CD4-positive, alpha-beta T cell treated with Interleukin-12 subunit alpha and Interleukin-12 subunit beta, for 1 hour (primary cell): ENCODE measurements at regions not wholly inside any gene's neighbourhood (a gene's known extent, or its start where the extent isn't known, plus 50 kb on each side); places are given as distances from the start of the nearest gene placed in this dataset.

Experiments used
- DNase-seq: peaks from one replicate; pipeline ENCODE4 v3.0.0-alpha.2; 2020

- DNase-seq, result no peak
Measured at GRCh38 chr16:48930951-48931553, 321.1 kb upstream of the N4BP1 start.

DNA sequence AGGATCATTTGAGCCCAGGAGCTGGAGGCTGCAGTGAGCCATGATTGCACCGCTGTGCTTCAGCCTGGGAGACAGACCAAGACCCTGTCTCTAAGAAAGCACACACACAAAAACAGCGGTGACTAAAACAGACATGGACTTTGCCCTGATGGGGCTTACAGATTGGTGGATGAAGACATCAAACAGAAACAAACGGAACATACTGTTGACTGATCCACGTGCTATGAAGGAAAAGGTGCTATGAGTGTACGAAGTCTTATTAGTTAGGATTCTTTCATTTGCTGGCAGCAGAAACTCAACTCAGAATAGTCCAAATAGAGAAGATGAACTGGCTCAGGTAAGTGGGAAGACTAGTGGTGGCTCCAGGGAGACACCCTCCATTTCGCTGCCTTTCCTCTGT is 309.8 kb upstream of the N4BP1 start:
- DNase-seq, result no peak

- no peak for DNase-seq
Measured at GRCh38 chr16:48918520-48919258, 308.7 kb upstream of the N4BP1 start.

GRCh38 chr16:48916566-48916965 is 306.6 kb upstream of the N4BP1 start:
- DNase-seq, result no peak

DNA sequence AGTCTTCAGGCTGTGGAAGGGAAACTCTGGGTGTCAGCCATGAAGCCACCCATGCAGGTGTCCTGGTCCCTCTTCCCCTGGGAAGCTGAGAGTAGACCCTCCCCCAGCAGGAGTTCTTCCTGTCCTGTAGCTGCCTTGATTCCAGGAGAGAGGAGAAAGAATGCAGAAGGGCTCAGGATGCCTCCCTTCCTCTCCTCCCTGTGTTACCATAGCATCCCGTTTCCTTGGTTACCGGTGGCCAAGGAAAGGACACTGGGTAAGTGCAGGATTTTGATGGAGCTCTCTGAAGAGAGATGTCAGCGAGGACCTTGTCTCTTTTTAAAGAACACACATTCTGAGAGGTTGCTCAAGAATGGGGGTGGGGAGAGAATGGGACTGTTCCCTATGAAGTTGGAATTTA is 304.1 kb upstream of the N4BP1 start:
- no peak for DNase-seq

GRCh38 chr16:48913384-48913783 is 303.4 kb upstream of the N4BP1 start:
- DNase-seq, result no peak

DNA sequence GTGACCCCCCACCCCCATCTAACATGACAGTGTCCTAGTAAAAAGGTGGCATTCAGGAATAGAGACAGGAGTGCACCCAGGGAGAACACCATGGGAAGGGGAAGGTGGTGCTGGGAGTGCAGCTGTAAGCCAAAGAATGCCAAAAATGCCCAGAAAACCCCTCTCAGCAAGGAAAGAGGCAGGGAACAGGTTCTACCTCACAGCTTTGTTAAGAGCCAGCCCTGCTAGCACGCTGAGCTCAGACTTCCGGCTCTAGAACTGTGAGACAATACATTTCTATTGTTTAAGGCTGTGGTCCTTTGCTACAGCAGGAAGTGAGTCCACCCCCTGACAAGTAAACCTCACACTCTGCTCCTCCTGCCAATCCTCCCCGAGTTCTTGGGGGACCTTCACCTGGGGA is 302.4 kb upstream of the N4BP1 start:
- no peak for DNase-seq

GRCh38 chr16:48911700-48912099 is 301.7 kb upstream of the N4BP1 start:
- DNase-seq, result no peak

- DNase-seq, result no peak
Measured at GRCh38 chr16:48910214-48910613, 300.2 kb upstream of the N4BP1 start.

DNA sequence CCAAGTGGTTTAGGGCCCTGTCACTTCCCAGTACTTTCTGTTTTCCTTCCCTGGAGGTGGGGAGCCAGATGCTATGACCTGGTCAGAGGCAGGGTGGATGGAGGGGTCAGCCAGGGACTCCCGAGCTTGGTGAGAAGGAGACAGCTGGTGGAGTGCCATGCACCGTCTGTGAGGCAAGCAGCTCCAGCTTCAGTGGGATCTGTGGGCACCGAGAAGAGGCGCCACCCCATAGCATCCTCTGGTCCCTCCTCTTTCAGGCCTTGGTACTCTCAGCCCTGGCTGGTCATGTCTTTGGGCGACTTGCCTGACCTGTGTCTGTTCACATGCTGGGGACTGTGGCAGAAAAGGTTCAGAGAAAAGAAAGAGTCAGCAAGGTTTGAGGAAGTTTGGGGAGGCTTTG is 299.3 kb upstream of the N4BP1 start:
- DNase-seq, result no peak

- no peak for DNase-seq
Measured at GRCh38 chr16:48907906-48908634, 298.1 kb upstream of the N4BP1 start.

- no peak for DNase-seq
Measured at GRCh38 chr16:48905632-48906505, 295.9 kb upstream of the N4BP1 start.

DNA sequence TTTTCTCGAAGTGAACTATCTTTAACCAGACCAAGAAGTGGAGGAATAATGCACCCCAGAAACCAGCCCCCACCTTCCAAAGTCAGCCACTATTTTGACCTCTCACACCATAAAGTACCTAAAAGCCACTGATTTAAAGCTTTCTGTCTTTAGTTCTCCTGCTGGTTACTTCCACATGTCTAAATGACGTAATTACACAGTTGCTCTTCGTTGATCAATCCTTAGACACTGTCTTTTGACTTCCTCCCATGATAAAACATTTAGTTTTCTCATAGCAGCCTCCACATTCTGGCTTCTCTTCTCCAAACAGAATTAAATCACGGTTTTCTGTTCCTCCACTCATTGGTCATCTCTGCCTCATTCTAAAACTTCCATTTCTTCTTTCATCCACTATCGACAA is 294.4 kb upstream of the N4BP1 start:
- DNase-seq, result no peak

- no peak for DNase-seq
Measured at GRCh38 chr16:48903039-48903438, 293.1 kb upstream of the N4BP1 start.

DNA sequence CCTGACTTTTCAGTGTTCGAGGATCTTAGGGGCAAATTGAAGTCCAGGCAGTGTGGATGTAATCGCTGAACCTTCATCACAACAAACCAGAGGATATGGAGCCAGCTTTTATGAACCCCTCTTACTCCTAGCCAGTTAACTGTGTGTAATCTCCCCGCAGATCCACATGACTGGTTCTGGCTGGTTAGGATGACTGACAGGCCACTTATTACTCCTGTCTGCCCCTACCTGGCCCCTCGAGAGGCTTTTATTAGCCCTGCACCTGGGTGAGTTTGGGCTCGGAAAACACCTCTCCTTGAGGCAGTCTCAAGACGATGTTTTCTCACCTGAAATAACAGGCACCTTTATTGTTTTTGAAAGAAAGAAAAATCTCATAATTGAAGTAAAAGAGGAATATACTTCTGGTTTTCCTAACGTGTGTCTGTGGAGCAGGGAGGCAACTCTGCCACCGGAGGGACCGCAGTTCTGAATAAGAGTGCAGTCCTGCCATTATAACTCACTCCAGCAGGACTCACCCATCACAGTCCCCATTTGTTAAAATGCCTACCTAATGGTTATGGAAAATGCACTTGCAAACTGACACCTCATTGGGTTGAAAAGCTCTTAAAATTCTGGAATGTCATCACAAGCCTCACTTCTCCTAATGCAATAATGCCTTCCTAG is 291.9 kb upstream of the N4BP1 start:
- DNase-seq, result no peak

DNA sequence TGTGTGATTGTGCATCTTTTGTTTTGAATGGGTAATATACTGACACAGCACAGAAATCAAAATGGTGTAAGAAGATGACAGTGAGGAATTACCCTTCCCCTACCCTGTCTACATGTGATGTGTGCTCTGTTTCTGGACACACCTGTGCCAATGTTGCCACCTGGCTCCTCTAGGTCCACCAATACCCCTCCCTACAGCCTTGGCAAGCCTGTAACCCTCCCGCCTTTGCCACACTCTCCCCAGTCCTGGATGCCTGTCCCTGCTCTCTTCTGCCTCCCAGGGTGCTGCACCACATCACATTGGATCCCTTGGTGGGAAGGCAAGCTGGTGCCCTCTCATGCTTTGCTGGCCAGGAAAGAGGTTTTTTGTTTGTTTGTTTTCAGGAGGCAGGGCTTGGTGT is 289.5 kb upstream of the N4BP1 start:
- DNase-seq, result no peak

GRCh38 chr16:48897698-48898205 is 287.8 kb upstream of the N4BP1 start:
- no peak for DNase-seq

GRCh38 chr16:48895142-48895541 is 285.2 kb upstream of the N4BP1 start:
- no peak for DNase-seq

GRCh38 chr16:48892893-48893292 is 282.9 kb upstream of the N4BP1 start:
- no peak for DNase-seq

DNA sequence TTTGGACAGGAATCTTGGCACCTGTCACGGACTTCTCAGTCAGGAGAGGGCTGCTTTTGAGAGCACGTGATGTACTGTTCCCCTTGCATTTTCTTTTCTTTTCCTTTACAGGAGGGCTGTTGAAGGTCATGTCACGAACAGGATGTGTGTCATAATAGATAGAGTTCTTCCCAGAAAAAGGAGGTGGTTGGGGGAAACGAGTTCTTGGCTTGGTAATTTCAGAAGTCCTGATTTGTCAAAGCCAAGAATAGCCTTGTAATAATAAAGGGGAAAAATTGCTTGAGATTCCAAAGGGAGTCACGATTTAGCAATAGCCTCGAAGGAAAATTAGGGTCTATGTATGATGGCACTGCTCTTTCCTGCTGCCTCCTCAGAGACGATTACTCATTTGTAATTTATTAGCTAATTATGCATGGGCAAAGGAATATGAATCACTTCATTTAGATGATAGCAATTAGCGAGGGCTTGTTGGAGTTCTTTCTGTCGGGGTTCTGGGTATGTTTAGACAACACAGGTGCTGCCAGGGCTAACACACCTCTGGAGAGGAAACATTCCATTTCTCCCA is 277.7 kb upstream of the N4BP1 start:
- DNase-seq, result no peak

DNA sequence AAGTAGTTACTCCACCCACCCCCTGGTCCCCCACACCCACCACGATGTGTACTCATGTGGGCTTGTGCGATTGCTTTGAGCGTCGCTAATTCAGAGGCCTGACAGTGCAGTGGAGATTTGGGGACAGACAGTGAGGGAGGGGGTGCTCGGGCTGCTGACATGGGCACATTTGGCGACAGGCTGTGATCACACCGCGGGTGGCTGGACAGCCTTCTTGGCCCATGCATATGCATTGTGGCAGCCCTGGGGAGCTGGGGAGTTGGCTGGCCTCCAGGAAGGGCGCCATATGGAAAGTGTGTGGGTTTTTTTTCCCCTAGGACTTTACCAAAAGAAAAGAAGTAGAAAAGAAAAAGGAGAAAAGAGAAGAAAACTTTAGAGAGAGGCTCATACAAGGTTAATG is 275.5 kb upstream of the N4BP1 start:
- DNase-seq, result no peak

- DNase-seq, result no peak
Measured at GRCh38 chr16:48881272-48881671, 271.3 kb upstream of the N4BP1 start.
